Thyroid gland (tissue), 4 donors: ENCODE measurements at regions not wholly inside any gene's neighbourhood (a gene's known extent, or its start where the extent isn't known, plus 50 kb on each side); places are given as distances from the start of the nearest gene placed in this dataset.

ENCODE experiments used
- DNase-seq, 2 donors: peaks; one replicate each; pipeline ENCODE4 v3.0.0-alpha.2; 2019
- H3K27ac ChIP-seq, 3 donors: fragments of 200-600 bp; sonication (generic); 1 replicate in 2 of 3; 2 replicates in 1 of 3; pipeline ENCODE4 v1.5.1; 2016 to 2019; ENCODE audit warnings: mild to moderate bottlenecking in 1 of 3, moderate library complexity in 1 of 3
- H3K27me3 ChIP-seq: fragments of 200-600 bp; sonication (generic); one replicate; pipeline ENCODE4 v1.5.1; 2019
- H3K36me3 ChIP-seq, 2 donors: fragments of 200-600 bp; sonication (generic); one replicate each; pipeline ENCODE4 v1.5.1; 2016 to 2019
- H3K4me1 ChIP-seq, 2 donors: fragments of 200-600 bp; sonication (generic); one replicate each; pipeline ENCODE4 v1.5.1; 2017 to 2019
- H3K4me3 ChIP-seq, 3 donors: fragments of 200-600 bp; sonication (generic); replicated peaks in 1 of 3; 1 replicate in 2 of 3; 2 replicates in 1 of 3; pipeline ENCODE4 v1.5.1; 2016; ENCODE audit warnings: mild to moderate bottlenecking in 1 of 3
- H3K9me3 ChIP-seq: fragments of 200-600 bp; sonication (generic); one replicate; pipeline ENCODE4 v1.5.1; 2017
- CTCF ChIP-seq, 6 experiments: fragments of 200-600 bp in 3 of 6; fragments of 450-650 bp in 3 of 6; sonication (generic) in 3 of 6; IDR thresholded peaks; one replicate each; pipeline ENCODE4 v1.5.1; 2016 to 2019; ENCODE audit warnings: antibody characterized with exemption in 6 of 6, mild to moderate bottlenecking in 2 of 6, inconsistent platforms in 1 of 6, moderate library complexity in 1 of 6
- POLR2A ChIP-seq, 2 donors: fragments of 450-650 bp; IDR thresholded peaks; one replicate each; pipeline ENCODE4 v1.6.1; 2017; ENCODE audit warnings: antibody characterized with exemption in 2 of 2, mild to moderate bottlenecking in 2 of 2, moderate library complexity in 1 of 2
- WGBS, 2 donors: methylation state at CpG; one replicate each; pipeline ENCODE4 v1.1.5; 2017; 5-methylcytosine and 5-hydroxymethylcytosine counted together
- intact Hi-C: fragments of 100-400 bp; cut with DNase I; formaldehyde crosslinking; loops from one replicate; pipeline ENCODE4 v1.15.1; 2023

DNA sequence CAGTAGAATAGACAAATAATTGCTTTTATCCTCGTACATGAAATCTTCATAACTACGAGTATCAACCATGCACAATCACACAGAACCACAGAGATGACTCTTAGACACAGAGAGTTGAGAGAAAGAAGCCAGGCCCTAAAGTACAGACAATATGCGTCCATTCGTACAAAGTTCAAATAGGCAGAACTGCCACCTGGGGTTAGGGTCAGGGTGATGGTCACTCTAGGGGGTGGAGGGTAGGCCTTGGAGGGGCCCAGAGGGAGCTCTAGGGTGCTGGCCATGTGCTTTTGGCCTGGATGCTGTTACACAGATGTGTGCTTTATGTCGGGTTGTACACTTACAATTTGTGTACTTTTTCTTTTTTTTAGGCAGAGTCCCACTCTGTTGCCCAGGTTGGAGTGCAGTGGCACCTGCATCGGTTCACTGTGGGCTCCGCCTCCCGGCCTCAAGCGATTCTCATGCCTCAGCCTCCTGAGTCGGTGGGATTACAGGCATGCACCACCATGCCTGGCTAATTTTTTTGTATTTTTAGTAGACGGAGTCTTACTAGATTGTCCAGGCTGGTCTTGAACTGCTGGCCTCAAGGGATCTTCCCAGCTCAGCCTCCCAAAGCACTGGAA lies 65.9 kb upstream of the KLF13 start:
- Histone ChIP-seq H3K4me1 (peaks cover 11 to 34% of the 10 kb centered on the region in 2 donors), H3K4me3 (no peak overlapping the region), H3K36me3 (no peaks in the 10 kb centered on the region), H3K27ac (no peak overlapping the region), H3K27me3 (no peaks in the 10 kb centered on the region), H3K9me3 (no peaks in the 10 kb centered on the region)
- no peak for DNase-seq
- intact Hi-C loops = no loop called here
- 95% methylated on average over 11 of the region's 11 CpGs for WGBS, 2 donors
- no peak for TF ChIP-seq POLR2A (IDR thresholded peaks at IDR 0.05)
- no peak for TF ChIP-seq CTCF (IDR thresholded peaks at IDR 0.05)

DNA sequence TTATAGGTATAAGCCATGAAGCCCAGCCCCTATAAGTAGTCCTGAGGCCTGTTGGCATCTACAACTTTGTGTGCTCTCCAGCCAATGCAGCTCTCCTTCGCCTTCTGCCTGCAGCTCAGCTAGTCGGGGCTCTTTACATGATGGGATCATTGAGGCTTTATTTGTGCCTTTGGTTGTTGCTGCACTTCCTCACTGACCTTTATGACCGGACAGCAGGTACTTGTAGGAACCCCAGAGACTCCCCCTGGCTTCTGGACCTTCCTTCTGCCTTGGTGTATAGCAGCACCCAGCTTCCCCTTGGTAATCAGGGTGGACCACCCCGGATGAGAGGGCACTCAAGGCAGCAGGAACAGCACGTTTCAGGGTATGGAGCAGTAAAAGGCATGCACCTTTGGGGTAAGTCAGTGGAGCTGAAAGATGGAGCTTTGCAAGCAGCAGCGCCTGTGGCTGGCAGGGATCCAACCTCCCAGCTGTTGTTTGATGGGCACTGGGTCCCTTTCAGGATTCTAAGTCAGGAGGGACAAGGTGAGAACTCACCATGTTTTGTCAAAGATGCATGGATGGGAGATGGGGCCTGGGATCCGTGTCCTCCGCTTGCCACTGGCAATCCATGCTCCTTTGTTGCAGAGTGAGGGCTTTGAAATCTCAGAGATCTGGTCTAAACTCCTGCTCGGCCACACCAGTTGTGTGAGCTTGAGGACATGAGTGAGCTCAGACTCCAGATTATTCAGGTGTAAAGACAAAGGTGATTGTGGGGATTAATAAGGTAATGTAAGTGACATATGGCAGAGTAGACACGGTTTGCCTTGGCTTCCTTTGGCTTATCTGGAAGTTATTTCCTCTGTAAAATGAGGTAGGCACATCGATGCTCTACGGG lies 65.1 kb upstream of the KLF13 start:
- no peak overlapping the region for H3K4me3 ChIP-seq
- intact Hi-C loops = no loop called here
- peaks cover 11 to 42% of the 10 kb centered on the region in 2 donors for H3K4me1 ChIP-seq
- H3K36me3 ChIP-seq = no peaks in the 10 kb centered on the region
- TF ChIP-seq POLR2A (IDR thresholded peaks at IDR 0.05) (no peak), CTCF (IDR thresholded peaks at IDR 0.05) (no peak)
- H3K9me3 ChIP-seq = no peaks in the 10 kb centered on the region
- no peak overlapping the region for H3K27ac ChIP-seq
- WGBS, 2 donors = 80 to 82% methylated on average over 12 of the region's 12 CpGs
- no peaks in the 10 kb centered on the region for H3K27me3 ChIP-seq
- peak in 1 of 2 donors; percentile 28 for DNase-seq

DNA sequence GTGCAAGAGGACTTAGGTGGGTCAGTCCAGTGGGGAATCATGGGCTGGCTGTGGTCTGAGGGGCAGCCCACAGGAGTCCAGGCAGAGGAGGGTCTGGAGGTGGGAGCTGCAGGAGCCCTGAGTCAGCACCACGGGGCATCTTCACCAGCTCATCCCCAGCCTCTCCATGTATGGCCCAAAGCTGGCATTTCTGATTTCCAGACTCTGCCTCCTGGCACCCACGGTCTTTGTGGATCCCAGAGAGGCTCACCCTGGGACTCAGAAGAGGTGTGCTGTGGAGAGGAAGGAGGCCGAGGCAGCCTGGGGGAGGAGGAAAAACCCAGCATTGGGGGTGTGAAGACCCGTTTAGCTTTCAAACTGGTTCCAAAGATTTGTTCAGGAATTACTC lies 64.5 kb upstream of the KLF13 start:
- peak overlapping the region in 1 of 3 donors; percentile 79 for H3K27ac ChIP-seq
- DNase-seq = no peak
- 85 to 91% methylated on average over 4 of the region's 4 CpGs for WGBS, 2 donors

GRCh38 chr15:31262901-31263671 lies 63.5 kb upstream of the KLF13 start:
- Histone ChIP-seq H3K27ac (peak overlapping the region; percentile 67 to 82 (median 79)), H3K4me3 (no peak overlapping the region), H3K4me1 (peaks cover 16 to 58% of the 10 kb centered on the region in 2 donors), H3K36me3 (no peaks in the 10 kb centered on the region), H3K27me3 (no peaks in the 10 kb centered on the region), H3K9me3 (no peaks in the 10 kb centered on the region)
- TF ChIP-seq CTCF (IDR thresholded peaks at IDR 0.05) = no peak
- no peak for TF ChIP-seq POLR2A (IDR thresholded peaks at IDR 0.05)
- peak; percentile 69 to 79 for DNase-seq
- 72 to 85% methylated on average over 11 to 12 of the region's 12 CpGs for WGBS, 2 donors
- intact Hi-C loops = no loop called here

More for the DNA sequence above, 64.5 kb upstream of the KLF13 start:
- Histone ChIP-seq H3K36me3 (no peaks in the 10 kb centered on the region), H3K4me3 (no peak overlapping the region), H3K9me3 (no peaks in the 10 kb centered on the region), H3K4me1 (peaks cover 11 to 48% of the 10 kb centered on the region in 2 donors), H3K27me3 (no peaks in the 10 kb centered on the region)
- intact Hi-C loops = no loop called here
- no peak for TF ChIP-seq POLR2A (IDR thresholded peaks at IDR 0.05)
- no peak for TF ChIP-seq CTCF (IDR thresholded peaks at IDR 0.05)
